Gastroesophageal sphincter (tissue), 3 donors: ENCODE measurements at regions not wholly inside any gene's neighbourhood (a gene's known extent, or its start where the extent isn't known, plus 50 kb on each side); places are given as distances from the start of the nearest gene placed in this dataset.
"Not testable (repeated sequence)": the region's sequence is repeated elsewhere in the genome, so short reads cannot be mapped to it uniquely, and the experiment has no call there.

ENCODE experiments used
- CTCF ChIP-seq, 4 experiments: fragments of 200-600 bp in 2 of 4; fragments of 450-650 bp in 2 of 4; sonication (generic) in 1 of 4; IDR thresholded peaks; one replicate each; pipeline ENCODE4 v1.5.1; 2017 to 2019; ENCODE audit warnings: antibody characterized with exemption in 4 of 4, mild to moderate bottlenecking in 2 of 4, moderate library complexity in 2 of 4
- EP300 ChIP-seq: sonication (generic); formaldehyde crosslinking; IDR thresholded peaks from one replicate; pipeline ENCODE4 v1.6.1; 2017; ENCODE audit warnings: antibody characterized with exemption, mild to moderate bottlenecking
- POLR2A ChIP-seq, 2 donors: fragments of 450-650 bp; IDR thresholded peaks; one replicate each; pipeline ENCODE4 v1.6.1; 2017; ENCODE audit warnings: antibody characterized with exemption in 2 of 2, mild to moderate bottlenecking in 2 of 2, moderate library complexity in 1 of 2
- POLR2AphosphoS5 ChIP-seq: sonication (generic); formaldehyde crosslinking; IDR thresholded peaks from one replicate; pipeline ENCODE4 v1.6.1; 2017; ENCODE audit warnings: antibody characterized with exemption

- TF ChIP-seq CTCF (IDR thresholded peaks at IDR 0.05); POLR2A (IDR thresholded peaks at IDR 0.05); POLR2AphosphoS5; EP300: not testable (repeated sequence)
Measured at GRCh38 chr14:106185174-106185836, 658.9 kb downstream of the TMEM121 start.
